ENCODE measurements at regions not wholly inside any gene's neighbourhood (a gene's known extent, or its start where the extent isn't known, plus 50 kb on each side); places are given as distances from the start of the nearest gene placed in this dataset.

- Histone ChIP-seq H3K27me3 (ENCODE audit: control insufficient read depth in 4 of 4, insufficient read depth in 4 of 4, low read length in 3 of 4) (no peaks in the 10 kb centered on the region), H3K4me3 (ENCODE audit: low read depth in 1 of 3, low read length in 3 of 3) (no peak overlapping the region), H3K9ac (ENCODE audit: low read depth in 1 of 2, low read length in 2 of 2) (no peak overlapping the region), H3K9me3 (ENCODE audit: control insufficient read depth in 4 of 4, low read length in 3 of 4) (no peaks in the 10 kb centered on the region), H3K4me1 (ENCODE audit: control insufficient read depth in 4 of 4, insufficient read depth in 4 of 4, low read length in 3 of 4) (no peaks in the 10 kb centered on the region), H3K27ac (ENCODE audit: low read depth in 1 of 2, low read length in 2 of 2) (no peak overlapping the region), H3K36me3 (ENCODE audit: control insufficient read depth in 4 of 4, insufficient read depth in 3 of 4, low read depth in 1 of 4, low read length in 3 of 4) (no peaks in the 10 kb centered on the region)
- no peak for TF ChIP-seq HNF4G (IDR thresholded peaks at IDR 0.05)
- no peak for TF ChIP-seq TAF1 (conservative IDR thresholded peaks at IDR 0.05)
- no peak for TF ChIP-seq EGR1 (IDR thresholded peaks at IDR 0.05; ENCODE audit: low read depth in 2 of 2)
- no peak for TF ChIP-seq CTCF (IDR thresholded peaks at IDR 0.05; ENCODE audit: low read depth, low read length, missing input control)
- no peak for TF ChIP-seq GABPA (IDR thresholded peaks at IDR 0.05 in 1 of 2, conservative IDR thresholded peaks at IDR 0.05 in 1 of 2)
- no peak for TF ChIP-seq NR2F2 (IDR thresholded peaks at IDR 0.05)
- TF ChIP-seq FOXA2 (IDR thresholded peaks at IDR 0.05) = no peak
- TF ChIP-seq ATF3 (IDR thresholded peaks at IDR 0.05) = no peak
- no peak for TF ChIP-seq JUND (IDR thresholded peaks at IDR 0.05)
- no peak for TF ChIP-seq ZBTB33 (IDR thresholded peaks at IDR 0.05)
- 82% methylated on average over 1 of the region's 1 CpG for WGBS
- no peak for DNase-seq (ENCODE audit: low spot score)
Measured at GRCh38 chr12:90335566-90335965, 619.4 kb downstream of the CCER1 start.

- Histone ChIP-seq H3K27me3 (ENCODE audit: control insufficient read depth in 4 of 4, insufficient read depth in 4 of 4, low read length in 3 of 4) (no peaks in the 10 kb centered on the region), H3K9ac (ENCODE audit: low read depth in 1 of 2, low read length in 2 of 2) (no peak overlapping the region), H3K36me3 (ENCODE audit: control insufficient read depth in 4 of 4, insufficient read depth in 3 of 4, low read depth in 1 of 4, low read length in 3 of 4) (no peaks in the 10 kb centered on the region), H3K9me3 (ENCODE audit: control insufficient read depth in 4 of 4, low read length in 3 of 4) (no peaks in the 10 kb centered on the region), H3K27ac (ENCODE audit: low read depth in 1 of 2, low read length in 2 of 2) (no peak overlapping the region), H3K4me1 (ENCODE audit: control insufficient read depth in 4 of 4, insufficient read depth in 4 of 4, low read length in 3 of 4) (no peaks in the 10 kb centered on the region), H3K4me3 (ENCODE audit: low read depth in 1 of 3, low read length in 3 of 3) (no peak overlapping the region)
- no peak for DNase-seq (ENCODE audit: low spot score)
- no peak for TF ChIP-seq RAD21 (IDR thresholded peaks at IDR 0.05)
- no peak for TF ChIP-seq TAF1 (conservative IDR thresholded peaks at IDR 0.05)
- no peak for TF ChIP-seq YY1 (IDR thresholded peaks at IDR 0.05)
- no peak for TF ChIP-seq HNF4G (IDR thresholded peaks at IDR 0.05)
- TF ChIP-seq GABPA (IDR thresholded peaks at IDR 0.05 in 1 of 2, conservative IDR thresholded peaks at IDR 0.05 in 1 of 2) = no peak
- no peak for TF ChIP-seq HNF4A (conservative IDR thresholded peaks at IDR 0.05)
- no peak for TF ChIP-seq CTCF (IDR thresholded peaks at IDR 0.05; ENCODE audit: low read depth, low read length, missing input control)
- TF ChIP-seq JUND (IDR thresholded peaks at IDR 0.05) = no peak
- TF ChIP-seq SP1 (IDR thresholded peaks at IDR 0.05) = no peak
- no peak for TF ChIP-seq ZBTB33 (IDR thresholded peaks at IDR 0.05)
- no peak for TF ChIP-seq ATF3 (IDR thresholded peaks at IDR 0.05)
- TF ChIP-seq EGR1 (IDR thresholded peaks at IDR 0.05; ENCODE audit: low read depth in 2 of 2) = no peak
- TF ChIP-seq MAX (IDR thresholded peaks at IDR 0.05) = no peak
- TF ChIP-seq REST (IDR thresholded peaks at IDR 0.05) = no peak
- TF ChIP-seq FOXA1 (IDR thresholded peaks at IDR 0.05) = no peak
- no peak for TF ChIP-seq FOXA2 (IDR thresholded peaks at IDR 0.05)
- TF ChIP-seq NR2F2 (IDR thresholded peaks at IDR 0.05) = no peak
- no peak for TF ChIP-seq RXRA (IDR thresholded peaks at IDR 0.05)
Measured at GRCh38 chr12:90333939-90334338, 621.0 kb downstream of the CCER1 start.
